Neuronal stem cell (in vitro differentiated cells): ENCODE measurements at regions not wholly inside any gene's neighbourhood (a gene's known extent, or its start where the extent isn't known, plus 50 kb on each side); places are given as distances from the start of the nearest gene placed in this dataset.

Source experiments
- DNase-seq: peaks from one replicate; pipeline ENCODE4 v3.0.0-alpha.2; 2013; ENCODE audit warnings: low spot score
- H2AFZ ChIP-seq: one replicate; pipeline ENCODE4 v1.6.1; 2013; ENCODE audit warnings: mild to moderate bottlenecking, low read length, inconsistent platforms
- H2AK5ac ChIP-seq: 2 replicates; pipeline ENCODE4 v1.6.1; 2013; ENCODE audit warnings: low read depth, mild to moderate bottlenecking, inconsistent platforms, low read length, moderate library complexity, mixed read lengths
- H2BK120ac ChIP-seq: 2 replicates; pipeline ENCODE4 v1.6.1; 2013; ENCODE audit warnings: low read depth, mild to moderate bottlenecking, inconsistent platforms, low read length, moderate library complexity, mixed read lengths
- H2BK12ac ChIP-seq: one replicate; pipeline ENCODE4 v1.6.1; 2013; ENCODE audit warnings: low read length, inconsistent platforms
- H2BK15ac ChIP-seq: 2 replicates; pipeline ENCODE4 v1.6.1; 2013; ENCODE audit warnings: mild to moderate bottlenecking, low read length, inconsistent platforms, mixed read lengths
- H2BK5ac ChIP-seq: one replicate; pipeline ENCODE4 v1.6.1; 2013; ENCODE audit warnings: inconsistent platforms, mild to moderate bottlenecking, low read length, moderate library complexity
- H3K14ac ChIP-seq: one replicate; pipeline ENCODE4 v1.6.1; 2013; ENCODE audit warnings: low read length, inconsistent platforms
- H3K18ac ChIP-seq: 2 replicates; pipeline ENCODE4 v1.6.1; 2013; ENCODE audit warnings: low read length, inconsistent platforms
- H3K23ac ChIP-seq: 2 replicates; pipeline ENCODE4 v1.6.1; 2013; ENCODE audit warnings: low read depth, mild to moderate bottlenecking, mixed read lengths, low read length, inconsistent platforms; ENCODE audit not compliant: poor library complexity
- H3K27ac ChIP-seq: replicated peaks from 3 replicates; pipeline ENCODE4 v1.5.1; 2013; ENCODE audit warnings: low read length, inconsistent platforms
- H3K27me3 ChIP-seq, 3 experiments: 2 replicates each; pipeline ENCODE4 v1.6.1; 2013; ENCODE audit warnings: low read length in 3 of 3, mild to moderate bottlenecking in 2 of 3, inconsistent platforms in 1 of 3, low read depth in 1 of 3, mixed read lengths in 1 of 3, moderate library complexity in 1 of 3; ENCODE audit not compliant: control insufficient read depth in 3 of 3, insufficient read depth in 3 of 3
- H3K36me3 ChIP-seq, 2 donors: replicated peaks in 1 of 2; 2 replicates each; pipeline ENCODE4 v1.6.1; 2013; ENCODE audit warnings: low read length in 2 of 2; ENCODE audit not compliant: control insufficient read depth in 2 of 2, insufficient read depth in 2 of 2
- H3K4ac ChIP-seq: 2 replicates; pipeline ENCODE4 v1.6.1; 2013; ENCODE audit warnings: inconsistent platforms, mild to moderate bottlenecking, low read length, moderate library complexity
- H3K4me1 ChIP-seq, 2 donors: 1 replicate in 1 of 2; 2 replicates in 1 of 2; pipeline ENCODE4 v1.6.1; 2013; ENCODE audit warnings: low read length in 2 of 2, low read depth in 1 of 2; ENCODE audit not compliant: control insufficient read depth in 2 of 2, insufficient read depth in 1 of 2
- H3K4me2 ChIP-seq: one replicate; pipeline ENCODE4 v1.6.1; 2013; ENCODE audit warnings: mild to moderate bottlenecking, low read length, inconsistent platforms; ENCODE audit not compliant: insufficient read depth, poor library complexity, severe bottlenecking
- H3K4me3 ChIP-seq, 2 donors: 2 replicates each; pipeline ENCODE4 v1.5.1; 2013; ENCODE audit warnings: low read length in 2 of 2, mild to moderate bottlenecking in 2 of 2, inconsistent platforms in 1 of 2, moderate library complexity in 1 of 2
- H3K79me1 ChIP-seq: one replicate; pipeline ENCODE4 v1.6.1; 2013; ENCODE audit warnings: low read depth, mild to moderate bottlenecking, inconsistent platforms, low read length, moderate library complexity
- H3K9ac ChIP-seq: one replicate; pipeline ENCODE4 v1.6.1; 2013; ENCODE audit warnings: mild to moderate bottlenecking, low read depth, low read length, inconsistent platforms; ENCODE audit not compliant: poor library complexity
- H3K9me3 ChIP-seq, 2 donors: replicated peaks in 1 of 2; 2 replicates each; pipeline versions ENCODE3 to v1.6.1; 2013; ENCODE audit warnings: low read length in 2 of 2, mild to moderate bottlenecking in 2 of 2, inconsistent platforms in 1 of 2, low read depth in 1 of 2, mixed read lengths in 1 of 2, moderate library complexity in 1 of 2; ENCODE audit not compliant: control insufficient read depth in 2 of 2, insufficient read depth in 1 of 2
- H4K8ac ChIP-seq: one replicate; pipeline ENCODE4 v1.6.1; 2013; ENCODE audit warnings: low read depth, mild to moderate bottlenecking, inconsistent platforms, low read length, moderate library complexity
- H4K91ac ChIP-seq: one replicate; pipeline ENCODE4 v1.6.1; 2013; ENCODE audit warnings: low read length, low read depth, mild to moderate bottlenecking, inconsistent platforms; ENCODE audit not compliant: poor library complexity
- WGBS, 2 donors: extraction: QIAGEN DNeasy Blood & Tissue Kit; methylation state at CpG; one replicate each; pipeline ENCODE4 v1.1.7; 2013; ENCODE audit warnings: missing lambda C conversion rate in 2 of 2, mixed read lengths in 1 of 2; ENCODE audit not compliant: insufficient read length in 2 of 2, insufficient replicate concordance in 1 of 2; ENCODE audit errors: extremely low coverage in 2 of 2; 5-methylcytosine and 5-hydroxymethylcytosine counted together

- no peaks in the 10 kb centered on the region for H3K27me3 ChIP-seq
- WGBS, 2 donors: no CpG with 5 or more reads among the region's 1 CpG
These were observed 375.0 kb downstream of the CDC5L start for GRCh38 chr6:44762496-44762895.

DNA sequence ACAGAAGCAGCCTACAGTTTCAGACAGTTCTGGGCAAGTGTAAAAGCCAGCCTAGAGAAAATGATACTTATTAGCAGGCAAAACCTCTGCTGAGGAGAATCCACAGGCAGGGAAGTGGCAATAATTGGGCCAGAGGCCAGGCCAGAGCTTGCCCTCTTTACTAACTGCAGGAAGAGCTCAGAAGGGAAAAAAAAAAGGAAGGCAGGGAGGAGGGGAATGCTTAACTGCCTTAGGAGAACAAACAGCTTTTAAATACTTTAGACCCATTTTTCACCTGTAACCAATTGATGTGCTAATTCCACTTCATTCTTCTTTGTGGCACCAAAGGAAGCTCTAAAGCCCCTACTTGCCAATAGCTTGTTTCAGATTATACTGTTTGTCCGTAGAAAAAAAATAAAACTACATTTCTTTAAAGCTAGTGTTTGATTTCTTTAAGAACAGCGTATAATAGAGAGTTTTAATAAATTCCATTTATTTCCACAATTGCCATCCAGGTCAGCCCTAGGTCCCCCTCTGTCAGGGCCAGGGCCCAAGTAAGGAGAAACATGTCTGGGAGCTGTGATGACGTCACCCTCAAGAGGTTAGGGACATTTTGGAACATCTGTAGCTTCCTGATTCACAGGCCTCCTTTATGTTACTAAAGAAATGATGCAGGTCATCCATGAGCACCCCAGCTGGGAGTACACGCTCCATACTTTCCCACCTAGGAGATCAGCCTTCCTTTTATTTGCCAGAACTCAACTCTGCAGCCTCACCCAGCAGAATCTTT is 384.3 kb downstream of the CDC5L start:
- Histone ChIP-seq H3K79me1 (no peaks in the 10 kb centered on the region), H3K4ac (no peak overlapping the region), H3K9ac (no peak overlapping the region), H2BK15ac (no peak overlapping the region), H3K36me3 (no peaks in the 10 kb centered on the region), H3K23ac (no peak overlapping the region), H2BK12ac (no peak overlapping the region), H3K4me2 (no peak overlapping the region), H2BK120ac (no peak overlapping the region), H3K4me3 (no peak overlapping the region), H3K27ac (peak overlapping the region; percentile 21), H3K9me3 (peaks cover 0 to 24% of the 10 kb centered on the region in 2 donors), H2BK5ac (no peak overlapping the region), H3K14ac (no peak overlapping the region), H2AK5ac (no peak overlapping the region), H4K8ac (no peak overlapping the region), H3K27me3 (no peaks in the 10 kb centered on the region), H3K18ac (peak overlapping the region; percentile 38), H3K4me1 (peaks cover 5 to 10% of the 10 kb centered on the region in 2 donors), H4K91ac (no peak overlapping the region), H2AFZ (peak overlapping the region; percentile 62)
- no peak for DNase-seq
- no CpG with 5 or more reads among the region's 4 CpGs for WGBS, 2 donors

More at GRCh38 chr6:44762496-44762895, 375.0 kb downstream of the CDC5L start:
- no peak overlapping the region for H3K18ac ChIP-seq
- no peak overlapping the region for H3K14ac ChIP-seq
- H2AK5ac ChIP-seq: no peak overlapping the region
- no peak overlapping the region for H2BK120ac ChIP-seq
- H3K36me3 ChIP-seq: no peaks in the 10 kb centered on the region
- no peak overlapping the region for H3K4me2 ChIP-seq
- no peak overlapping the region for H2BK15ac ChIP-seq
- no peak overlapping the region for H3K4me3 ChIP-seq
- H3K4me1 ChIP-seq: no peaks in the 10 kb centered on the region
- H2BK5ac ChIP-seq: no peak overlapping the region
- H4K91ac ChIP-seq: no peak overlapping the region
- no peaks in the 10 kb centered on the region for H3K79me1 ChIP-seq
- H4K8ac ChIP-seq: no peak overlapping the region
- H3K9me3 ChIP-seq: peaks cover 2 to 24% of the 10 kb centered on the region in 2 donors
- no peak overlapping the region for H3K23ac ChIP-seq
- H2BK12ac ChIP-seq: no peak overlapping the region
- H3K9ac ChIP-seq: no peak overlapping the region
- H2AFZ ChIP-seq: peak overlapping the region; percentile 37
- no peak overlapping the region for H3K4ac ChIP-seq
- DNase-seq: no peak
- H3K27ac ChIP-seq: no peak overlapping the region

GRCh38 chr6:44772838-44773237 is 385.3 kb downstream of the CDC5L start:
- Histone ChIP-seq H2AK5ac (no peak overlapping the region), H3K9ac (no peak overlapping the region), H2BK12ac (no peak overlapping the region), H2BK15ac (no peak overlapping the region), H3K23ac (no peak overlapping the region), H3K4me2 (no peak overlapping the region), H3K4me3 (no peak overlapping the region), H3K18ac (no peak overlapping the region), H3K79me1 (no peaks in the 10 kb centered on the region), H3K27me3 (no peaks in the 10 kb centered on the region), H3K4me1 (peaks cover 5 to 10% of the 10 kb centered on the region in 2 donors), H3K27ac (no peak overlapping the region), H2BK120ac (no peak overlapping the region), H3K14ac (no peak overlapping the region), H4K91ac (no peak overlapping the region), H4K8ac (no peak overlapping the region), H3K4ac (no peak overlapping the region), H3K9me3 (peaks cover 0 to 27% of the 10 kb centered on the region in 2 donors), H2BK5ac (no peak overlapping the region), H3K36me3 (no peaks in the 10 kb centered on the region), H2AFZ (no peak overlapping the region)
- DNase-seq: no peak

GRCh38 chr6:44775121-44775520 is 387.6 kb downstream of the CDC5L start:
- Histone ChIP-seq H3K9me3 (peaks cover 0 to 17% of the 10 kb centered on the region in 2 donors), H3K4ac (no peak overlapping the region), H2AFZ (no peak overlapping the region), H3K9ac (no peak overlapping the region), H4K91ac (no peak overlapping the region), H2BK15ac (no peak overlapping the region), H3K36me3 (no peaks in the 10 kb centered on the region), H2BK12ac (no peak overlapping the region), H2BK120ac (no peak overlapping the region), H3K4me1 (peaks cover 5 to 10% of the 10 kb centered on the region in 2 donors), H2BK5ac (no peak overlapping the region), H3K23ac (no peak overlapping the region), H3K27me3 (no peaks in the 10 kb centered on the region), H3K27ac (no peak overlapping the region), H4K8ac (no peak overlapping the region), H2AK5ac (no peak overlapping the region), H3K4me2 (no peak overlapping the region), H3K4me3 (no peak overlapping the region), H3K79me1 (no peaks in the 10 kb centered on the region), H3K18ac (no peak overlapping the region), H3K14ac (no peak overlapping the region)
- no CpG with 5 or more reads among the region's 1 CpG for WGBS, 2 donors
- DNase-seq: no peak
